Ectodermal cell (in vitro differentiated cells): ENCODE measurements at regions not wholly inside any gene's neighbourhood (a gene's known extent, or its start where the extent isn't known, plus 50 kb on each side); places are given as distances from the start of the nearest gene placed in this dataset.

Experiments used
- H3K27ac ChIP-seq: 2 replicates; pipeline ENCODE4 v1.7.0; 2013; ENCODE audit warnings: mild to moderate bottlenecking, low read depth, low read length; ENCODE audit not compliant: insufficient read depth, poor library complexity, severe bottlenecking
- H3K27me3 ChIP-seq: 2 replicates; pipeline ENCODE4 v1.7.0; 2013; ENCODE audit warnings: mild to moderate bottlenecking, low read length; ENCODE audit not compliant: insufficient read depth, control insufficient read depth, poor library complexity, severe bottlenecking
- H3K36me3 ChIP-seq: one replicate; pipeline ENCODE4 v1.7.0; 2013; ENCODE audit warnings: low read length; ENCODE audit not compliant: control insufficient read depth, insufficient read depth
- H3K4me1 ChIP-seq: one replicate; pipeline ENCODE4 v1.7.0; 2013; ENCODE audit warnings: low read length; ENCODE audit not compliant: control insufficient read depth, insufficient read depth
- H3K4me3 ChIP-seq: 2 replicates; pipeline ENCODE4 v1.7.0; 2013; ENCODE audit warnings: low read depth, low read length, control low read depth; ENCODE audit not compliant: insufficient read depth
- H3K9me3 ChIP-seq: 2 replicates; pipeline ENCODE4 v1.7.0; 2013; ENCODE audit warnings: mild to moderate bottlenecking, low read length, moderate library complexity; ENCODE audit not compliant: control insufficient read depth
- WGBS, 2 experiments: methylation state at CpG; one replicate each; pipeline ENCODE4 v1.1.7; 2013; ENCODE audit warnings: missing lambda C conversion rate in 2 of 2; 5-methylcytosine and 5-hydroxymethylcytosine counted together

GRCh38 chr2:115904516-115904915, 1462.1 kb downstream of the DPP10 start:
- no peak overlapping the region for H3K4me3 ChIP-seq
- no peaks in the 10 kb centered on the region for H3K36me3 ChIP-seq
- H3K9me3 ChIP-seq = no peaks in the 10 kb centered on the region
- WGBS, 2 experiments = 90 to 100% methylated on average over 1 of the region's 1 CpG
- no peaks in the 10 kb centered on the region for H3K4me1 ChIP-seq
- H3K27ac ChIP-seq = no peak overlapping the region
- no peaks in the 10 kb centered on the region for H3K27me3 ChIP-seq

GRCh38 chr2:115908731-115909130, 1466.3 kb downstream of the DPP10 start:
- H3K27ac ChIP-seq = no peak overlapping the region
- H3K36me3 ChIP-seq = no peaks in the 10 kb centered on the region
- H3K27me3 ChIP-seq = no peaks in the 10 kb centered on the region
- no peaks in the 10 kb centered on the region for H3K9me3 ChIP-seq
- no peak overlapping the region for H3K4me3 ChIP-seq
- 97 to 100% methylated on average over 2 of the region's 2 CpGs for WGBS, 2 experiments
- no peaks in the 10 kb centered on the region for H3K4me1 ChIP-seq

DNA sequence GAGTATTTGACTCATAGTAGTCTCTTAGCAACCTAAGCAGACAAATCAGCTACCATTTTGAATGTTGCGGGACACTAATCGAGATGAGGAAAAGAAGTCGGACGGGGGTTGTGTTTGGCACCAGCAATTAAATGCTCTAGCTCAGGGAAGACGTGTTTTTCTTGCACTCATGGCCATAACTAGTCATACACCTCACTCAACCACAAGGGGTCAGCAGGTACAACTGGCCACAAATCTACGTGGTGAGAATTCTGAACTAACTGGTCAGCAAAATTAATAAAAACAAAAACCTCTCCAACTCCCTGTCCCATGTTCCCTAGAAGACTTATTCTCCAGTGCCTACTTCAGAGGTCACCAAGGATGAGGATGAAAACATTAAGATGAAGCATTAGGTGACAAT, 1467.8 kb downstream of the DPP10 start:
- no peak overlapping the region for H3K4me3 ChIP-seq
- WGBS, 2 experiments = 81% methylated on average over 6 of the region's 6 CpGs
- H3K27ac ChIP-seq = no peak overlapping the region
- no peaks in the 10 kb centered on the region for H3K27me3 ChIP-seq
- no peaks in the 10 kb centered on the region for H3K9me3 ChIP-seq
- H3K36me3 ChIP-seq = no peaks in the 10 kb centered on the region
- no peaks in the 10 kb centered on the region for H3K4me1 ChIP-seq

GRCh38 chr2:115913921-115914320, 1471.5 kb downstream of the DPP10 start:
- Histone ChIP-seq H3K36me3 (no peaks in the 10 kb centered on the region), H3K27me3 (no peaks in the 10 kb centered on the region), H3K9me3 (no peaks in the 10 kb centered on the region), H3K4me3 (no peak overlapping the region), H3K27ac (no peak overlapping the region), H3K4me1 (no peaks in the 10 kb centered on the region)
- 92 to 97% methylated on average over 5 of the region's 5 CpGs for WGBS, 2 experiments

GRCh38 chr2:115921541-115921940, 1479.1 kb downstream of the DPP10 start:
- Histone ChIP-seq H3K27ac (no peak overlapping the region), H3K9me3 (no peaks in the 10 kb centered on the region), H3K36me3 (no peaks in the 10 kb centered on the region), H3K27me3 (no peaks in the 10 kb centered on the region), H3K4me1 (no peaks in the 10 kb centered on the region), H3K4me3 (no peak overlapping the region)
- 75 to 76% methylated on average over 1 to 2 of the region's 2 CpGs for WGBS, 2 experiments

DNA sequence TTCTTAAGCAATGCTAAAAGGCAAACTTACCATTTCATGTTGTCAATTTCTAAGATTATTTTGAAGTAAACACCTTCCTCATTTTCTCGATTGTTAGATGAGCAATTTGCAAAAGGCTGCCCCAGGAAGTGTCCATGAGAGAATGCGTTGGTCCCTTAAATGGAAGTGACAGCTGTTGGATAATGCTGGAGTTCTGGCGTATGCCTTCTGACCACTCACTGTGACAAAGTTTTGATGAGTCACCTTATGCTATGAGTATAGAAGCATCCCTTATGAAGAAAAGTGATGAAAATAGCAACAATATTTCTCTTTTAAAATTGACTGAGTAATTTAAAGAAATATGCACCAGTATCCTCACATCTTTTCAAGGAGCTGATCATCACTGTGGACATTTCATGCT, 1497.5 kb downstream of the DPP10 start:
- Histone ChIP-seq H3K27me3 (no peaks in the 10 kb centered on the region), H3K4me1 (no peaks in the 10 kb centered on the region), H3K9me3 (no peaks in the 10 kb centered on the region), H3K36me3 (no peaks in the 10 kb centered on the region), H3K4me3 (no peak overlapping the region), H3K27ac (no peak overlapping the region)
- WGBS, 2 experiments = 91 to 98% methylated on average over 3 of the region's 3 CpGs

DNA sequence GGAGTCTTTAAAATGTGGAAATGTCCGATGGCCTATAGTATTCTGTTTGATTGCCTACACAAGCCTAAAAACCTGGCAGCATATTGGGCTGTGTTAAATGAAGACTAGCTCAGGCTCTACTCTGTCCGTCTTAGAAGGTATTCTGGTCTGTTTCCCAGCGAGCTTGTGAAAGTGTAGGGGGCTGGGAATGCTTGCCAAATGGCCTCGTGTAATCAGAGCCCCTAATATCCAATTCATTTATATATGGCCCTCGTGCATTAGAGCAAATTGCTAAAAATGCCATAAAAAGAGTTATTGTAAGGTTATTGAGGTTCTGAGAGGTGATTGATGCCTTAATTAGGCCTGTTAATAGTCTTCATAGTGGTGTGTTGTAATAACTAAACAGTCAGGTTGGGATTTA, 1500.4 kb downstream of the DPP10 start:
- no peaks in the 10 kb centered on the region for H3K36me3 ChIP-seq
- H3K4me1 ChIP-seq = no peaks in the 10 kb centered on the region
- WGBS, 2 experiments = 88 to 93% methylated on average over 4 to 5 of the region's 5 CpGs

DNA sequence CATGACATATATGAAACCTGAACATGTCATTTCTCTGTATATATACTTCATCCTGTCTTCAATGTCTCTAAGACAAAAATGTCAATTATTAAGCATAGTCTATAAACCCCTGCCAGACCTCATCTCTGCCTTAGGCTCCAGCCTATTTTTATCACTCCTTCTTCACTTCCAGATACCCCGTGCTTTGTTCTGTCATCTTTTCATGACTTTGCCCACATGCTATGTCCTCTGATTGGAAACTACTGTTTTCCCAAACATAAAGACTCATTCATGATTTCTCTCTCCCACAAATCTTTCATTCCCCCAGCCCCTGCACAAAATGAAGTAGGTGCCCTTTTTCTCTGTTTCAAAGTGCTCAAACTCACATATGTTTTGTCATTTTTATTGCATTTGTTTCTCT, 1503.9 kb downstream of the DPP10 start:
- Histone ChIP-seq H3K9me3 (no peaks in the 10 kb centered on the region), H3K36me3 (no peaks in the 10 kb centered on the region), H3K27ac (no peak overlapping the region), H3K4me1 (no peaks in the 10 kb centered on the region), H3K4me3 (no peak overlapping the region), H3K27me3 (no peaks in the 10 kb centered on the region)
- 88 to 92% methylated on average over 1 of the region's 1 CpG for WGBS, 2 experiments

More for the DNA sequence above, 1500.4 kb downstream of the DPP10 start:
- Histone ChIP-seq H3K4me3 (no peak overlapping the region), H3K27me3 (no peaks in the 10 kb centered on the region), H3K9me3 (no peaks in the 10 kb centered on the region), H3K27ac (no peak overlapping the region)

GRCh38 chr2:115946891-115947290, 1504.5 kb downstream of the DPP10 start:
- Histone ChIP-seq H3K4me3 (no peak overlapping the region), H3K27me3 (no peaks in the 10 kb centered on the region), H3K27ac (no peak overlapping the region), H3K36me3 (no peaks in the 10 kb centered on the region), H3K4me1 (no peaks in the 10 kb centered on the region), H3K9me3 (no peaks in the 10 kb centered on the region)
- WGBS, 2 experiments = 89 to 94% methylated on average over 2 of the region's 2 CpGs

- H3K9me3 ChIP-seq = no peaks in the 10 kb centered on the region
- 96 to 100% methylated on average over 1 of the region's 1 CpG for WGBS, 2 experiments
- H3K36me3 ChIP-seq = no peaks in the 10 kb centered on the region
- H3K27me3 ChIP-seq = no peaks in the 10 kb centered on the region
- H3K27ac ChIP-seq = no peak overlapping the region
- no peak overlapping the region for H3K4me3 ChIP-seq
- H3K4me1 ChIP-seq = no peaks in the 10 kb centered on the region
Measured at GRCh38 chr2:115976916-115977315, 1534.5 kb downstream of the DPP10 start.

- H3K4me3 ChIP-seq = no peak overlapping the region
Measured at GRCh38 chr2:115999039-115999438, 1556.6 kb downstream of the DPP10 start.

More at GRCh38 chr2:115999039-115999438, 1556.6 kb downstream of the DPP10 start:
- Histone ChIP-seq H3K4me1 (no peaks in the 10 kb centered on the region), H3K27ac (no peak overlapping the region), H3K27me3 (no peaks in the 10 kb centered on the region), H3K36me3 (no peaks in the 10 kb centered on the region), H3K9me3 (no peaks in the 10 kb centered on the region)
- 94 to 97% methylated on average over 3 to 4 of the region's 4 CpGs for WGBS, 2 experiments
